ENCODE measurements at regions not wholly inside any gene's neighbourhood (a gene's known extent, or its start where the extent isn't known, plus 50 kb on each side); places are given as distances from the start of the nearest gene placed in this dataset.
"Not testable (repeated sequence)": the region's sequence is repeated elsewhere in the genome, so short reads cannot be mapped to it uniquely, and the experiment has no call there.

GRCh38 chr13:59259165-59260000, 904.3 kb downstream of the DIAPH3 start:
- no peak for DNase-seq (ENCODE audit: low read depth)

DNA sequence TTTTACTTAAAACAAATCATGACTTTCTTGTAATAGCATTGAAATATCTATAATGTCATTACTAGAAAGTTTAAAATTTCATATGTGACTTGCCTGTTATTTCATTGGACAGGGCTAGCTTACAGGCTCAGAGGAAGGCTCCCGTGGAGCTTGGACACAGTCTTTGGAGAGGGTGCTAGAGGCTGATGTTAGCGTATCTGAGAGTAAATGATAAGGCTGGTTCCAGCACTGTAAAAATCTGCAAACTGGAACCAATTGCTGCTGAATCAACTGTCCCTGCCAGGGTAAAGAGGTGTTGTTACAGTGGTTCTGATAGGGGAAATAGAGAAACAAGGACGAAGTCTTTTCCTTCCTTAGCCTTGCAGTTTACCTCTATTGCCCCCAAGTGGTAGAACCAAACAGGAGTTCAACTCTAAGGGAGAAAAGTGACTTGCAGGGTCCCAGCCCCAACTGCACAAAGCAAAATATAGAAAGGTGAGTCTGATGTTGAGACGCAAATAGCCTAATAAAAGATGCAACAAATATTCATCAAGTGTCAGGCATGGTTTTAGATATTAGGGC, 901.7 kb downstream of the DIAPH3 start:
- no peak for DNase-seq (ENCODE audit: low read depth)

DNA sequence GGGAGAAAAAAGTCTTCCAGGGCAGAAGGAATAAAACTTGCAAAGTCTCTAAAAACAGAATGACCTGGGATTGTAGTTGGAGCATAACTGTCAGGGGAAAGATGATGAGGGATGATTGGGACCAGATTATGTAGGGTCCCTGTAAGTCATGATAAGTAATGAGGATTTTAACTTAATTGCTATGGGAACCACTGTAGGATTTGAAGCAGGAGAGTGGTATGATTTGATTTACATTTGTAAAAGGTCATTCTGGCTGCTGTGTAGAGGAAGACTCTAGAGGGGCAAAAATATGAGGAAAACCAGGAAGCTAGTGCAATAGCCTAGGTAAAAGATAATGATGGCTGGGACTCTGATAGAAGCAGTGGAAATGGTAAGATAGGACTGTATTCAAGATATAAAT, 900.2 kb downstream of the DIAPH3 start:
- DNase-seq (ENCODE audit: low read depth): no peak

- DNase-seq (ENCODE audit: low read depth): no peak
These were observed 897.2 kb downstream of the DIAPH3 start for GRCh38 chr13:59266478-59267063.

DNA sequence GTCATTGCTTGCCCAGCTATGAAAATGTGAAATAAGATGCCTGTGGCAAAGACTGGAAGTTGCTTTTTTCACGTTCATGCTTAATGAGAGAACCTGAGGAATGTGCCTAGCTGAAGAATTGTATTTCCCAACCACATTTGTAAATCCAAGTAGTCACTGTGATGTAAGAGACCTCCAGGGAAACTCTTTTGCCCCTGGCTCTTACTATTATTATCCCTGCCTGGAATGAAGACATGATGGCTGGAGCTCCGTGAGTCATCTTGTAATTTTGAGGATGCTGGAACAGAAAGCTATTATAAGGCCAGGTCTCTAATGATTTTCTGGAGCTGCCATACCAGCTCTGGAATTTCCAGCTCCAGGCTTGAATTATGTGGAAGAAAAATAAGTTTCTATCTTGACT, 894.3 kb downstream of the DIAPH3 start:
- no peak for DNase-seq (ENCODE audit: low read depth)

GRCh38 chr13:59270327-59270726, 893.4 kb downstream of the DIAPH3 start:
- DNase-seq (ENCODE audit: low read depth): no peak

DNA sequence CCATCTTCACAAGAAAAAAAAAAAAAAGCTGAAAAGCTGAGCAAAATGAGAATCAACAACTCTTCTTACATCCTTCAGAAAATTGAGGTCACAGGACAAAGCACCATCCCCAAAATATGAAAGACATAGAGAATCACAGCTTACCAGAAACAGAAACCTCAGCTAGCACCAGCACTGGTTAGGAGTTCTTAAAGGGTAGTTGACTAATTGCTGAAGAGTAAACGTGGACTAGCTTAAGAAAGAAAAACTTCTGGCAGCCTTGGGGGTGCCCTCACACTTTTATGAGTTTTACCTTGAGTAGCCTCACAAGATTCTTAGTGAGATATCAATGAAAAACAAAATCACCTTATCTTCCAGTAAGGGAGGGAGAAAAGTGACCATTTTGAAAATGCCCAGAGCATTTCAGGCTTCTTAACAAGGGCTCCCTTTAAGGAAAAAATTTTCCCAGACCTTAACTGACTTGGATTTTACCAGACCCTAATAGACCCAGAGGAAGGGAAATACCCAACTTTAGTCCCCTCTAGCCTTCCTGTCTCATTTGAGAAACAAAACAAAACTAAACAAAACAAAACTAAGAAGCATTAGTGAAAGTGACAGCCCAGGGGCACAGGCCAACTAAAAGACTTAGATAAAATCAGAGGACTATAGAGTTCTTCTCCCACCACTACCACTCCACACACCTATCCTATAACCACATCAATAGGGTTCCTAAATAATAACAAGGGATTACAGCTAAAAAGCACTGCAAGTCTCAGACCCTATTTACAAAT, 888.6 kb downstream of the DIAPH3 start:
- DNase-seq (ENCODE audit: low read depth): no peak

GRCh38 chr13:59276436-59276835, 887.3 kb downstream of the DIAPH3 start:
- DNase-seq (ENCODE audit: low read depth): no peak

DNA sequence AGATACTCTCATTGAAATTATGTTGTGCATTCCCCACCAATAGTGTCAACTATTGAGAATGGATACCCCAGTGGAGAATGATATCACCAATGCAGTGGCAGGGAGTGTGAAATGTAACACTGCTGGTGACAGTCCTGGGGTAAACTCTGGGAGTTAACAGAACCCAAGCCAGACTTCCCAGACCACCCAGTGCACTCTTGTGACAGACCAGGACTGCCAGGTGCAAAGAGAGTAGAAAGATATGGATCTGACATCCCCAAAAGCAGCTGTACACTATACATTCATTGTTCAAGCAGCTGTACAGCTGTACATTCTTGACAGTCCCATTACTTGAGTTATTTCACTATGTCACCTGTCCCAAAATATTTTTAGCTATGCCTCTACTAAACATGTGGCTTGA, 886.6 kb downstream of the DIAPH3 start:
- no peak for DNase-seq (ENCODE audit: low read depth)

- DNase-seq (ENCODE audit: low read depth): no peak
These were observed 884.7 kb downstream of the DIAPH3 start for GRCh38 chr13:59279028-59279427.

DNA sequence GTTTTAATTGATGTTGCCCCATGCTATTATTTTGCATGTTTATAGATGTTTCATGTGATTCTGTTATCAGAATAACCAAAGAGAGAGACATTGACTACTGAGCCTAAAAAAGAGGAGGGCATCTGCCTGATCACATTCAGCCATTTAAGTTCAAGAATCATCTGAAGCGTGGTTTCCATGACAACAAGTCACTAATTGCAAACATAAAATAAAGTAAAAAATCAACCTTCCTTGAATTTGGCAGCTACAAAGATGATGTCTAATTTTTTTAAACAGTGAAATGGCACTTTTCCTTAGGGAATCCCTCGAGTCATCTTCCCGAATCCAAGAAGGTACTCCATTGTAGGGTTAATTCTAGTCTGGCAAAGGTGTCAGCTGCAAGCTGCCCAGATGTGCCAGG, 884.2 kb downstream of the DIAPH3 start:
- DNase-seq (ENCODE audit: low read depth): no peak

GRCh38 chr13:59280297-59280696, 883.4 kb downstream of the DIAPH3 start:
- DNase-seq (ENCODE audit: low read depth): no peak

DNA sequence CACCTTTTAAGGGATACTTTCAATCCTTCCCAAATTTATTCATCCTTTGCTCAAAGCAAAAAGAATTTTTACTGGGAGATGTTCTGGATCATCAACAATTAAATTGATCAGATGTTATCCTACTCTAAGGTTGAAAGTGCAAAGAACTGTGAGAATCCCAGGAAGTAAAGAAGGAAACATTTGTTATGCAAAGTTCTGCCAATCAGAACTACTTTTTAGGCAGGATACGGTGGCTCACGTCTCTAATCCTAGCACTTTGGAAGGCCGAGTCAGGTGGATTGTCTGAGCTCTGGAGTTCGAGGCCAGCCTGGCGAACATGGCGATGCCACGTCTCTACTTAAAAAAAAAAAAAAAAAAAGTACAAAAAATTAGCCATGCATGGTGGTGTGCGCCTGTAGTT, 882.3 kb downstream of the DIAPH3 start:
- DNase-seq (ENCODE audit: low read depth): no peak

DNA sequence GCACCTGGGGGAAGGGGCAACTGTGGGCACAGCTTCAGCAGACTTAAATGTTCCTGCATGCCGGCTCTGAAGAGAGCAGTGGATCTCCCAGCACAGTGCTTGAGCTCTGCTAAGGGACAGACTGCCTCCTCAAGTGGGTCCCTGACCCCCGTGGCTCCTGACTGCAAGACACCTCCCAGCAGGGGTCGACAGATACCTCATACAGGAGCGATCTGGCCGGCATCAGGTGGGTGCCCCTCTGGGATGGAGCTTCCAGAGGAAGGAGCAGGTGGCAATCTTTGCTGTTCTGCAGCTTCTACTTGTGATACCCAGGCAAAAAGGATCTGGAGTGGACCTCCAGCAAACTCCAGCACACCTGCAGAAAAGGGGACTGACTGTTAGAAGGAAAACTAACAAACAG, 871.5 kb downstream of the DIAPH3 start:
- DNase-seq (ENCODE audit: low read depth): not testable (repeated sequence)

GRCh38 chr13:59299584-59299983, 864.1 kb downstream of the DIAPH3 start:
- no peak for DNase-seq (ENCODE audit: low read depth)

DNA sequence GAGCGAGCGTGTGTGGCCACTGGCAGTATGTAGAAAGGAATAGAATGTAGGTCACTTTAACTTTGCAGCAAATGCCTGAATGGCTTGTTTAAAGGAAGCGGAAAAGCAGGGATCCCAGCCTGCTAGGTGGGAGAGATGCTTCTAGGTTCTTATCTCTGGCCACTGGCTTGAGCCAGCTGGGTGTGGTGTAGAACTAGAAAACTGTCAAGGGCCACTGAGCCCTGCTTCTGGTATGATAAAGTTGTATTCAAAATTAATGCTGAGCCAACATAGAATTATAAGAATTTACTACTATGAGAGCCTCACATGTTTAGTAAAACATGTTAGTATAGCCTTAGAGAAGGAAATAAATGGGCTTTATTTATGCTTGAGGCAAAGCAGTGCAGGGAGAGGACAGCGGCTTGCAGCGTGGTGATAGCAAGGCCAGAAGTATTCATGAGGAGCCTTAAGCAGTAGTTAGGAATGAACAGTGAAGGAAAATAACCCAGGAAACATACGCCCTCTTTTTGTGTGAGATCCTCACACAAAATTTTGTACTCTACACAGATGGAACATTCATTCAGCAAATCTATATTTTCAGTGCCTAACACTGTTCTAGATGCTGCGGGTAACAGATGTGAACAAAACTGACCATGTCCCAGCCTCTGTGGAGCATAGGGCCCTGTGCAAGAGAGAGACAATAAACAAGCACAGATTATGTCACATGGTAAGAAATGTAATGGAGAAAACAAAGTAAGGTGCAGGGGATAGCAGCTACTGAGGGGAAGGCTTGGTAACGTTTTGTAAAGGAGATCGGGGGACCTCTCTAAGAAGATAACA, 863.2 kb downstream of the DIAPH3 start:
- DNase-seq (ENCODE audit: low read depth): no peak

- DNase-seq (ENCODE audit: low read depth): no peak
These were observed 862.6 kb downstream of the DIAPH3 start for GRCh38 chr13:59301174-59301567.

DNA sequence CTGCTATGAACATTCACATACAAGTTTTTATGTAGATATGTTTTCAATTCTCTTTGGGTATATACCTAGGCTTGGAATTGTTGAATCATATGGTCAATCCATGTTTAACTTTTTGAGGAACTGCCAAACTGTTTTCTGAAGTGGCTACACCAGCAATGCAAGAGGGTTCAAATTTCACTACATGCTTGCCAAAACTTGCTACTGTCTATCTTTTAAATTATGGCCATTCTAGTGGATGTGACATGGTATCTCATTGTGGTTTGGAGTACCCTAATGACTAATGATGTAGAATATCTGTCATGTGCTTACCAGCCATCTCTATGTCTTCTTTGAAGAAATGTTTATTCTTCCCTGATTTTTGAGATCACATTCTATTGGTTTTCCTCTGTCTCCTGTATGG, 860.3 kb downstream of the DIAPH3 start:
- no peak for DNase-seq (ENCODE audit: low read depth)

GRCh38 chr13:59304596-59304995, 859.1 kb downstream of the DIAPH3 start:
- no peak for DNase-seq (ENCODE audit: low read depth)

- DNase-seq (ENCODE audit: low read depth): no peak
These were observed 857.8 kb downstream of the DIAPH3 start for GRCh38 chr13:59305896-59306295.

DNA sequence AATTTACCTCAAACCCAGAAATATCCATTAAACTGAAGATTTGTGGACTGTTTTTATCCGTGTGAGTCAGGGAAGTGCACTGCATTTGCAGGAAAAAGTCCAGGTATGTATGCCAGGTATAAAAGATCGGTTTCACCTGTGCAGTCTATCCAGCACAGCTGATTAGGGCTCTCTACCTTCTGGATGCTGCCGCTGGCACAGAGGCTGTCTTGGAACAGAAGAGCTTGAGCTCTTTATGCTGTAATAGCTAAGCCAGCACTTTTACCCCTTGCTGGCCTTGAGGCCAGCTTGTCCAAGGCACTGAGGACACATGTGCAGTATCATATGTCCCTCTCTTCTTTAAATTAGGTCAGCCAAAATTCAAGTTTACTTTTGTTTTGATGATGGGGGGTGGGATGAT, 851.0 kb downstream of the DIAPH3 start:
- DNase-seq (ENCODE audit: low read depth): no peak

All from activated T-helper 1 cell treated with Interleukin-2 at 50 U/mL for 16 hours (primary cell).